ENCODE measurements at regions not wholly inside any gene's neighbourhood (a gene's known extent, or its start where the extent isn't known, plus 50 kb on each side); places are given as distances from the start of the nearest gene placed in this dataset.

GRCh38 chr12:16949871-16950667 is 344.1 kb upstream of the LMO3 start:
- BruUV-seq (replicated peaks): no TSS peak
- no peaks in the 10 kb centered on the region for H3K36me3 Mint-ChIP-seq (ENCODE audit: insufficient read depth, unreplicated experiment)
- peaks cover 12% of the 10 kb centered on the region for H3K27me3 Mint-ChIP-seq (ENCODE audit: insufficient read depth, unreplicated experiment)
- no peak overlapping the region for H3K4me3 Mint-ChIP-seq (ENCODE audit: unreplicated experiment)
- no peak for DNase-seq (ENCODE audit: unreplicated experiment)
- POLR2A ChIA-PET: no interaction called here
- TF ChIP-seq CTCF (IDR thresholded peaks at IDR 0.05; ENCODE audit: unreplicated experiment): no peak
- H3K9me3 Mint-ChIP-seq (ENCODE audit: unreplicated experiment): no peaks in the 10 kb centered on the region
- H3K4me1 Mint-ChIP-seq (ENCODE audit: insufficient read depth, unreplicated experiment): peaks cover 9% of the 10 kb centered on the region
- intact Hi-C loops (cut with micrococcal nuclease): loop anchor here (10.0 kb wide), 1 partner anchor 205 kb away; no protein-coding TSS in a partner anchor
- CTCF ChIA-PET: interaction anchor here (0.5 to 2.5 kb wide), 3 partner anchors 10 to 243 kb away, joined by 3 to 19 read pairs (median 4); no protein-coding TSS in a partner anchor
- H3K27ac Mint-ChIP-seq (ENCODE audit: low read depth, unreplicated experiment): no peak overlapping the region

GRCh38 chr12:16949371-16949770 is 343.4 kb upstream of the LMO3 start:
- POLR2A ChIA-PET: no interaction called here

GRCh38 chr12:16946704-16947103 is 340.7 kb upstream of the LMO3 start:
- TF ChIP-seq CTCF (IDR thresholded peaks at IDR 0.05; ENCODE audit: unreplicated experiment): no peak
- Mint-ChIP-seq H3K27ac (ENCODE audit: low read depth, unreplicated experiment) (no peak overlapping the region), H3K4me3 (ENCODE audit: unreplicated experiment) (no peak overlapping the region), H3K36me3 (ENCODE audit: insufficient read depth, unreplicated experiment) (no peaks in the 10 kb centered on the region), H3K27me3 (ENCODE audit: insufficient read depth, unreplicated experiment) (peaks cover 24% of the 10 kb centered on the region), H3K9me3 (ENCODE audit: unreplicated experiment) (no peaks in the 10 kb centered on the region), H3K4me1 (ENCODE audit: insufficient read depth, unreplicated experiment) (peaks cover 4% of the 10 kb centered on the region)
- CTCF ChIA-PET: no interaction called here
- no TSS peak for BruUV-seq (replicated peaks)
- intact Hi-C loops (cut with micrococcal nuclease): loop anchor here (10.0 kb wide), 1 partner anchor 208 kb away; no protein-coding TSS in a partner anchor
- POLR2A ChIA-PET: interaction anchor here (0.7 kb wide), 1 partner anchor 678 kb away, joined by 3 read pairs; no protein-coding TSS in a partner anchor
- peak; percentile 17 for DNase-seq (ENCODE audit: unreplicated experiment)

More at GRCh38 chr12:16949371-16949770, 343.4 kb upstream of the LMO3 start:
- Mint-ChIP-seq H3K4me3 (ENCODE audit: unreplicated experiment) (no peak overlapping the region), H3K27me3 (ENCODE audit: insufficient read depth, unreplicated experiment) (peaks cover 15% of the 10 kb centered on the region), H3K9me3 (ENCODE audit: unreplicated experiment) (no peaks in the 10 kb centered on the region), H3K27ac (ENCODE audit: low read depth, unreplicated experiment) (no peak overlapping the region), H3K36me3 (ENCODE audit: insufficient read depth, unreplicated experiment) (no peaks in the 10 kb centered on the region), H3K4me1 (ENCODE audit: insufficient read depth, unreplicated experiment) (peaks cover 4% of the 10 kb centered on the region)
- BruUV-seq (replicated peaks): no TSS peak
- intact Hi-C loops (cut with micrococcal nuclease): loop anchor here (10.0 kb wide), 1 partner anchor 205 kb away; no protein-coding TSS in a partner anchor
- DNase-seq (ENCODE audit: unreplicated experiment): no peak
- no peak for TF ChIP-seq CTCF (IDR thresholded peaks at IDR 0.05; ENCODE audit: unreplicated experiment)
- CTCF ChIA-PET: interaction anchor here (0.7 to 2.5 kb wide), 2 partner anchors 9 to 784 kb away, joined by 3 to 19 read pairs; no protein-coding TSS in a partner anchor

- Mint-ChIP-seq H3K4me3 (ENCODE audit: unreplicated experiment) (no peak overlapping the region), H3K4me1 (ENCODE audit: insufficient read depth, unreplicated experiment) (peaks cover 5% of the 10 kb centered on the region), H3K36me3 (ENCODE audit: insufficient read depth, unreplicated experiment) (no peaks in the 10 kb centered on the region), H3K9me3 (ENCODE audit: unreplicated experiment) (no peaks in the 10 kb centered on the region), H3K27ac (ENCODE audit: low read depth, unreplicated experiment) (no peak overlapping the region), H3K27me3 (ENCODE audit: insufficient read depth, unreplicated experiment) (peaks cover 28% of the 10 kb centered on the region)
- CTCF ChIA-PET: interaction anchor here (0.6 to 3.1 kb wide), 29 partner anchors 8 to 966 kb away, joined by 3 to 19 read pairs (median 4); no protein-coding TSS in a partner anchor
- intact Hi-C loops (cut with micrococcal nuclease): loop anchor here (1.0 to 10.0 kb wide), 8 partner anchors 215 to 1285 kb away; no protein-coding TSS in a partner anchor
- POLR2A ChIA-PET: no interaction called here
- peak; percentile 78 for DNase-seq (ENCODE audit: unreplicated experiment)
- peak; percentile 93 for TF ChIP-seq CTCF (IDR thresholded peaks at IDR 0.05; ENCODE audit: unreplicated experiment)
- BruUV-seq (replicated peaks): no TSS peak
Observed at GRCh38 chr12:16939871-16940306, 333.9 kb upstream of the LMO3 start.
